Neuronal stem cell (in vitro differentiated cells): ENCODE measurements at regions not wholly inside any gene's neighbourhood (a gene's known extent, or its start where the extent isn't known, plus 50 kb on each side); places are given as distances from the start of the nearest gene placed in this dataset.

Source experiments
- DNase-seq: peaks from one replicate; pipeline ENCODE4 v3.0.0-alpha.2; 2013; ENCODE audit warnings: low spot score
- H2AFZ ChIP-seq: one replicate; pipeline ENCODE4 v1.6.1; 2013; ENCODE audit warnings: mild to moderate bottlenecking, low read length, inconsistent platforms
- H2AK5ac ChIP-seq: 2 replicates; pipeline ENCODE4 v1.6.1; 2013; ENCODE audit warnings: low read depth, mild to moderate bottlenecking, inconsistent platforms, low read length, moderate library complexity, mixed read lengths
- H2BK120ac ChIP-seq: 2 replicates; pipeline ENCODE4 v1.6.1; 2013; ENCODE audit warnings: low read depth, mild to moderate bottlenecking, inconsistent platforms, low read length, moderate library complexity, mixed read lengths
- H2BK12ac ChIP-seq: one replicate; pipeline ENCODE4 v1.6.1; 2013; ENCODE audit warnings: low read length, inconsistent platforms
- H2BK15ac ChIP-seq: 2 replicates; pipeline ENCODE4 v1.6.1; 2013; ENCODE audit warnings: mild to moderate bottlenecking, low read length, inconsistent platforms, mixed read lengths
- H2BK5ac ChIP-seq: one replicate; pipeline ENCODE4 v1.6.1; 2013; ENCODE audit warnings: inconsistent platforms, mild to moderate bottlenecking, low read length, moderate library complexity
- H3K14ac ChIP-seq: one replicate; pipeline ENCODE4 v1.6.1; 2013; ENCODE audit warnings: low read length, inconsistent platforms
- H3K18ac ChIP-seq: 2 replicates; pipeline ENCODE4 v1.6.1; 2013; ENCODE audit warnings: low read length, inconsistent platforms
- H3K23ac ChIP-seq: 2 replicates; pipeline ENCODE4 v1.6.1; 2013; ENCODE audit warnings: low read depth, mild to moderate bottlenecking, mixed read lengths, low read length, inconsistent platforms; ENCODE audit not compliant: poor library complexity
- H3K27ac ChIP-seq: replicated peaks from 3 replicates; pipeline ENCODE4 v1.5.1; 2013; ENCODE audit warnings: low read length, inconsistent platforms
- H3K27me3 ChIP-seq, 3 experiments: 2 replicates each; pipeline ENCODE4 v1.6.1; 2013; ENCODE audit warnings: low read length in 3 of 3, mild to moderate bottlenecking in 2 of 3, inconsistent platforms in 1 of 3, low read depth in 1 of 3, mixed read lengths in 1 of 3, moderate library complexity in 1 of 3; ENCODE audit not compliant: control insufficient read depth in 3 of 3, insufficient read depth in 3 of 3
- H3K36me3 ChIP-seq, 2 donors: replicated peaks in 1 of 2; 2 replicates each; pipeline ENCODE4 v1.6.1; 2013; ENCODE audit warnings: low read length in 2 of 2; ENCODE audit not compliant: control insufficient read depth in 2 of 2, insufficient read depth in 2 of 2
- H3K4ac ChIP-seq: 2 replicates; pipeline ENCODE4 v1.6.1; 2013; ENCODE audit warnings: inconsistent platforms, mild to moderate bottlenecking, low read length, moderate library complexity
- H3K4me1 ChIP-seq, 2 donors: 1 replicate in 1 of 2; 2 replicates in 1 of 2; pipeline ENCODE4 v1.6.1; 2013; ENCODE audit warnings: low read length in 2 of 2, low read depth in 1 of 2; ENCODE audit not compliant: control insufficient read depth in 2 of 2, insufficient read depth in 1 of 2
- H3K4me2 ChIP-seq: one replicate; pipeline ENCODE4 v1.6.1; 2013; ENCODE audit warnings: mild to moderate bottlenecking, low read length, inconsistent platforms; ENCODE audit not compliant: insufficient read depth, poor library complexity, severe bottlenecking
- H3K4me3 ChIP-seq, 2 donors: 2 replicates each; pipeline ENCODE4 v1.5.1; 2013; ENCODE audit warnings: low read length in 2 of 2, mild to moderate bottlenecking in 2 of 2, inconsistent platforms in 1 of 2, moderate library complexity in 1 of 2
- H3K79me1 ChIP-seq: one replicate; pipeline ENCODE4 v1.6.1; 2013; ENCODE audit warnings: low read depth, mild to moderate bottlenecking, inconsistent platforms, low read length, moderate library complexity
- H3K9ac ChIP-seq: one replicate; pipeline ENCODE4 v1.6.1; 2013; ENCODE audit warnings: mild to moderate bottlenecking, low read depth, low read length, inconsistent platforms; ENCODE audit not compliant: poor library complexity
- H3K9me3 ChIP-seq, 2 donors: replicated peaks in 1 of 2; 2 replicates each; pipeline versions ENCODE3 to v1.6.1; 2013; ENCODE audit warnings: low read length in 2 of 2, mild to moderate bottlenecking in 2 of 2, inconsistent platforms in 1 of 2, low read depth in 1 of 2, mixed read lengths in 1 of 2, moderate library complexity in 1 of 2; ENCODE audit not compliant: control insufficient read depth in 2 of 2, insufficient read depth in 1 of 2
- H4K8ac ChIP-seq: one replicate; pipeline ENCODE4 v1.6.1; 2013; ENCODE audit warnings: low read depth, mild to moderate bottlenecking, inconsistent platforms, low read length, moderate library complexity
- H4K91ac ChIP-seq: one replicate; pipeline ENCODE4 v1.6.1; 2013; ENCODE audit warnings: low read length, low read depth, mild to moderate bottlenecking, inconsistent platforms; ENCODE audit not compliant: poor library complexity
- WGBS, 2 donors: extraction: QIAGEN DNeasy Blood & Tissue Kit; methylation state at CpG; one replicate each; pipeline ENCODE4 v1.1.7; 2013; ENCODE audit warnings: missing lambda C conversion rate in 2 of 2, mixed read lengths in 1 of 2; ENCODE audit not compliant: insufficient read length in 2 of 2, insufficient replicate concordance in 1 of 2; ENCODE audit errors: extremely low coverage in 2 of 2; 5-methylcytosine and 5-hydroxymethylcytosine counted together

DNA sequence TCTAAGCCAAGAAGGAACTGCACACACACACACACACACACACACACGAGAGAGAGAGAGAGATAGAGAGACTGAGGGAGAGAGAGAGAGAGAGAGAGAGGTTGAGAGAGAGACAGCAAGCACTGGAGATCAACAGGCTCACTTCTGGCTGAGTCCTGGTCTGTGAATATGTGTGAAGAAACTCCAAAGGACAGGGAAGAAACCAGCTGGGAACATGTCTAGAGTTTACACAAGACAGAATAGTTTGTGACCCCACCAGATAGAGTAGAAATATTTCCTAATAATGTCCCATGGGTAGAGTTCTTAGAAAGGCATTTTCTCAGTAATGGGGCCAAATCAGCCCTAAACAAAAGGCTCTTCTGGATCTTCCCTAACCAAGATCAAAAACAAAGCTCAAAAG, 155.5 kb upstream of the IGFBP3 start:
- Histone ChIP-seq H3K4ac (no peak overlapping the region), H3K4me3 (no peak overlapping the region), H2BK12ac (no peak overlapping the region), H2BK120ac (no peak overlapping the region), H3K36me3 (no peaks in the 10 kb centered on the region), H3K23ac (no peak overlapping the region), H4K8ac (no peak overlapping the region), H3K14ac (no peak overlapping the region), H3K4me2 (no peak overlapping the region), H4K91ac (no peak overlapping the region), H3K27ac (no peak overlapping the region), H3K4me1 (peaks cover 3% of the 10 kb centered on the region in 2 donors), H2AFZ (peak overlapping the region; percentile 50), H3K9ac (no peak overlapping the region), H2AK5ac (no peak overlapping the region), H3K9me3 (no peaks in the 10 kb centered on the region), H3K79me1 (no peaks in the 10 kb centered on the region), H3K18ac (no peak overlapping the region), H2BK15ac (no peak overlapping the region), H2BK5ac (no peak overlapping the region), H3K27me3 (no peaks in the 10 kb centered on the region)
- DNase-seq, result no peak
- WGBS, 2 donors, result no CpG with 5 or more reads among the region's 1 CpG

DNA sequence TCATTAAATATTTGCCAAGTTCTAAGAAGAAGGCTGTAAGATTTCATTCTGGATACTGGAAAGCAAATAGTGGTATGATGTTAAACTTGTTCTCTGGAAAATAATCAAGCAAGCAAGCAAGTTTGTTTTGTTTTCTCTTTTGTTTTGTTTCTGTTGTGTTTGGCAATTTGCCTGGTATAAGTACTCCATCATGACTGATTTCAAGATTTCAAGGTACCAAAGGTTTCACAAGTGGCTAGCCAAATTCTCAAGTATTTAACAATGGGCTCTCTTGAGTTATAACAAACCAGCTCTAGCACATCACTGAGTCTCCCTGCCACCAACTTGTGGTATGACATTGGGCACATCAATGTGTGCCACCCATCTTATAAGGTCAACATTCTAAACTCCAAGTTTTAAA, 151.7 kb upstream of the IGFBP3 start:
- H3K27ac ChIP-seq, result no peak overlapping the region
- no peak for DNase-seq
- H2AK5ac ChIP-seq, result no peak overlapping the region

DNA sequence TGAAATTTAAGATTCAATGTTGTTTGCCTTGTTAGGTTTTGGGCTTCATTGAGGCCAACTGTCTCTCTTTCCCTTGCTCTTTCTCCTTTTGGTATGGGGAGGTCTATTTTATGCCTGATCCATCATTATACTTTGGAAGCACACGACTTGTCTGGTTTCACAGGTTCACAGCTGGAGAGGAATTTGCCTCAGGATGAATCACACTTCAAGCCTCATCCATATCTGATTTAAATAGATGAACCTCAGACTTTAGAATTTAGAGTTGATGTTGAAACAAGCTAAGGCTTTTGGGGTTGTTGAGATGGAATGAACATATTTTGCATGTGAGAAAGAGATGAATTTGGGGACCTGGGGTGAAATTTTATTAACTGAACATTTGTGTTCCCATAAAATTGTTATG, 150.5 kb upstream of the IGFBP3 start:
- no peak overlapping the region for H4K8ac ChIP-seq
- no peak overlapping the region for H4K91ac ChIP-seq
- H3K4me3 ChIP-seq, result no peak overlapping the region
- H3K9me3 ChIP-seq, result no peaks in the 10 kb centered on the region
- no peak overlapping the region for H3K27ac ChIP-seq
- H3K79me1 ChIP-seq, result no peaks in the 10 kb centered on the region
- H3K14ac ChIP-seq, result no peak overlapping the region
- H2BK5ac ChIP-seq, result no peak overlapping the region
- H2AFZ ChIP-seq, result no peak overlapping the region
- H3K23ac ChIP-seq, result no peak overlapping the region
- H3K4me1 ChIP-seq, result peaks cover 3% of the 10 kb centered on the region in 2 donors
- no peak overlapping the region for H2BK12ac ChIP-seq
- no peak overlapping the region for H3K18ac ChIP-seq
- H3K4ac ChIP-seq, result no peak overlapping the region
- H2BK15ac ChIP-seq, result no peak overlapping the region
- no peak overlapping the region for H2BK120ac ChIP-seq
- H2AK5ac ChIP-seq, result no peak overlapping the region
- H3K9ac ChIP-seq, result no peak overlapping the region
- H3K27me3 ChIP-seq, result no peaks in the 10 kb centered on the region
- no peaks in the 10 kb centered on the region for H3K36me3 ChIP-seq
- no CpG with 5 or more reads among the region's 1 CpG for WGBS, 2 donors
- DNase-seq, result no peak
- H3K4me2 ChIP-seq, result no peak overlapping the region

More for the DNA sequence above, 151.7 kb upstream of the IGFBP3 start:
- H4K91ac ChIP-seq, result no peak overlapping the region
- no peak overlapping the region for H3K4me3 ChIP-seq
- H3K4ac ChIP-seq, result no peak overlapping the region
- H2BK5ac ChIP-seq, result no peak overlapping the region
- H3K9me3 ChIP-seq, result no peaks in the 10 kb centered on the region
- H2BK12ac ChIP-seq, result no peak overlapping the region
- H3K27me3 ChIP-seq, result no peaks in the 10 kb centered on the region
- no peak overlapping the region for H3K9ac ChIP-seq
- peaks cover 3% of the 10 kb centered on the region in 2 donors for H3K4me1 ChIP-seq
- no peaks in the 10 kb centered on the region for H3K79me1 ChIP-seq
- H3K36me3 ChIP-seq, result no peaks in the 10 kb centered on the region
- H2BK15ac ChIP-seq, result no peak overlapping the region
- H3K18ac ChIP-seq, result no peak overlapping the region
- no peak overlapping the region for H2BK120ac ChIP-seq
- no peak overlapping the region for H2AFZ ChIP-seq
- H4K8ac ChIP-seq, result no peak overlapping the region
- no peak overlapping the region for H3K23ac ChIP-seq
- no peak overlapping the region for H3K4me2 ChIP-seq
- H3K14ac ChIP-seq, result no peak overlapping the region

DNA sequence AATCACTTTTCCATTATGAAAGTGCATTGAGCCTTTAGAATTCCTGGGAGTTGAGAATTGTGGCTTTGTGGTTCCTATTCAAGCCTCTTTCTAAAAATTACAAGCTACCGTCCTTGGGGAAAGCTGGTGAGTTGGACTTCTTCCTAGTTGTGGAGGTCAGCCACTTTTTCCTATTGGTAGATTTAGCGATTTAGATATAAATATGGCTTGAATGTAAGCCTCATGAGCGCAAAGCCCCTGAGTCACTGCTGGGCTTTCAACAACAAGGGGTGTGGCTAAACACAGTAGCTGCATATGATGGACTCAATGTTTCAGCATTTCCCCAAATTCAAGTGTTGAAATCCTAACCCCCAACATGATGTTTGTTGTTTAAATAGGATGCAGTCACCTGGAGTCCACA, 150.0 kb upstream of the IGFBP3 start:
- peak overlapping the region; percentile 80 for H3K18ac ChIP-seq
- no CpG with 5 or more reads among the region's 3 CpGs for WGBS, 2 donors
- no peak overlapping the region for H2BK15ac ChIP-seq
- H2AK5ac ChIP-seq, result no peak overlapping the region
- no peak overlapping the region for H3K4me2 ChIP-seq
- H4K91ac ChIP-seq, result no peak overlapping the region
- no peaks in the 10 kb centered on the region for H3K27me3 ChIP-seq
- H3K79me1 ChIP-seq, result no peaks in the 10 kb centered on the region
- H3K4ac ChIP-seq, result no peak overlapping the region
- H3K14ac ChIP-seq, result no peak overlapping the region
- H2BK5ac ChIP-seq, result no peak overlapping the region
- H3K36me3 ChIP-seq, result no peaks in the 10 kb centered on the region
- no peak overlapping the region for H3K4me3 ChIP-seq
- H3K9me3 ChIP-seq, result no peaks in the 10 kb centered on the region
- H2BK12ac ChIP-seq, result no peak overlapping the region
- H2BK120ac ChIP-seq, result no peak overlapping the region
- H3K4me1 ChIP-seq, result peaks cover 3% of the 10 kb centered on the region in 2 donors
- peak overlapping the region; percentile 55 for H3K23ac ChIP-seq
- DNase-seq, result no peak
- no peak overlapping the region for H4K8ac ChIP-seq
- no peak overlapping the region for H2AFZ ChIP-seq
- H3K27ac ChIP-seq, result no peak overlapping the region
- H3K9ac ChIP-seq, result no peak overlapping the region
